Duodenal mucosa (tissue), 2 donors: ENCODE measurements at regions not wholly inside any gene's neighbourhood (a gene's known extent, or its start where the extent isn't known, plus 50 kb on each side); places are given as distances from the start of the nearest gene placed in this dataset.

ENCODE experiments used
- H3K27ac ChIP-seq: one replicate; pipeline ENCODE4 v1.7.0; 2013; ENCODE audit warnings: low read depth, low read length
- H3K27me3 ChIP-seq, 2 donors: one replicate each; pipeline ENCODE4 v1.7.0; 2013; ENCODE audit warnings: low read length in 2 of 2, control low read depth in 1 of 2; ENCODE audit not compliant: insufficient read depth in 2 of 2, control insufficient read depth in 1 of 2
- H3K36me3 ChIP-seq, 2 donors: one replicate each; pipeline ENCODE4 v1.7.0; 2013; ENCODE audit warnings: low read length in 2 of 2, control low read depth in 1 of 2; ENCODE audit not compliant: insufficient read depth in 2 of 2, control insufficient read depth in 1 of 2
- H3K4me1 ChIP-seq, 2 donors: one replicate each; pipeline ENCODE4 v1.7.0; 2013; ENCODE audit warnings: low read length in 2 of 2, control low read depth in 1 of 2; ENCODE audit not compliant: insufficient read depth in 2 of 2, control insufficient read depth in 1 of 2
- H3K4me3 ChIP-seq, 2 donors: one replicate each; pipeline ENCODE4 v1.7.0; 2013; ENCODE audit warnings: low read length in 2 of 2, low read depth in 1 of 2
- H3K9ac ChIP-seq, 2 donors: one replicate each; pipeline ENCODE4 v1.7.0; 2013; ENCODE audit warnings: low read length in 2 of 2, low read depth in 1 of 2
- H3K9me3 ChIP-seq, 2 donors: one replicate each; pipeline ENCODE4 v1.7.0; 2013; ENCODE audit warnings: low read length in 2 of 2, control low read depth in 1 of 2; ENCODE audit not compliant: control insufficient read depth in 1 of 2

- Histone ChIP-seq H3K27me3 (no peaks in the 10 kb centered on the region), H3K27ac (no peak overlapping the region), H3K4me1 (no peaks in the 10 kb centered on the region), H3K36me3 (no peaks in the 10 kb centered on the region), H3K9ac (no peak overlapping the region), H3K9me3 (no peaks in the 10 kb centered on the region), H3K4me3 (no peak overlapping the region)
Measured at GRCh38 chr1:60731321-60731720, 351.0 kb upstream of the NFIA start.

DNA sequence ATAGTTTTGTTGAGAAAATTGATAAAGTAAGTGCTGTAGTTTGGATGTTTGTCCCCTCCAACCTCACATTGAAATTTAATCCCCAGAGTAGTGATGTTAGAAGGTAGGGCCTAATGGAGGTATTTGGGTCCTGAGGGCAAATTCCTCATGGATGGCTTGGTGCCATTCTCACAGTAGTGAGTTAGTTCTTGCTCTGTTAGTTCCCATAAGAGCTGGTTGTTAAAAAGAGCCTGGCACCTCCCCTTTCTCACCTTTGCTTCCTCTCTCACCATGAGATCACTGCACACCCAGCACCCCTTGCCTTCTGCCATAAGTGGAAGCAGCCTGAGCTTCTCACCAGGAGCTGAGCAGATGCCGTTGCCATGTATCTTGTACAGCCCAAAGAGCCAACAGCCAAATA, 354.8 kb upstream of the NFIA start:
- no peaks in the 10 kb centered on the region for H3K9me3 ChIP-seq
- no peak overlapping the region for H3K27ac ChIP-seq
- H3K27me3 ChIP-seq: no peaks in the 10 kb centered on the region
- H3K4me3 ChIP-seq: no peak overlapping the region
- no peaks in the 10 kb centered on the region for H3K36me3 ChIP-seq
- no peak overlapping the region for H3K9ac ChIP-seq
- H3K4me1 ChIP-seq: no peaks in the 10 kb centered on the region

GRCh38 chr1:60716472-60716871, 365.9 kb upstream of the NFIA start:
- no peaks in the 10 kb centered on the region for H3K9me3 ChIP-seq
- H3K27me3 ChIP-seq: no peaks in the 10 kb centered on the region
- H3K4me1 ChIP-seq: no peaks in the 10 kb centered on the region
- H3K9ac ChIP-seq: no peak overlapping the region
- no peak overlapping the region for H3K27ac ChIP-seq
- H3K4me3 ChIP-seq: no peak overlapping the region
- H3K36me3 ChIP-seq: no peaks in the 10 kb centered on the region

DNA sequence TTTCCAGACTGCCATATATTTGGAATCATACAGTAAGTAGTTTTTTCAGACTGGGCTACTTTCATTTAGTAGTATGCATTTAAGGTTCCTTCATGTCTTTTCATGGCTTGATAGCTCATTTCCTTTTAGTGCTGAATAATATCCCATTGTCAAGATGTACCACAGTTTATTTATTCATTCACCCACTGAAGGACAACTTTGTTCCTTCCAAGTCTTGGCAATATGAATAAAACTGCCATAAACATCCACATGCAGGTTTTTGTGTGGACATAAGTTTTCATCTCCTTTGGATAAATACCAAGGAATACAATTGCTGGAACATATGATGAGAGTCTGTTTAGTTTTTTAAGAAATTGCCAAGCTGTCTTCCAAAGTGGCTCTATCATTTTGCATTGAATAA, 366.4 kb upstream of the NFIA start:
- Histone ChIP-seq H3K9ac (no peak overlapping the region), H3K9me3 (no peaks in the 10 kb centered on the region), H3K27ac (no peak overlapping the region), H3K4me3 (no peak overlapping the region), H3K4me1 (no peaks in the 10 kb centered on the region), H3K27me3 (no peaks in the 10 kb centered on the region), H3K36me3 (no peaks in the 10 kb centered on the region)

- Histone ChIP-seq H3K4me1 (no peaks in the 10 kb centered on the region), H3K36me3 (no peaks in the 10 kb centered on the region), H3K9me3 (no peaks in the 10 kb centered on the region), H3K27me3 (no peaks in the 10 kb centered on the region), H3K27ac (no peak overlapping the region), H3K4me3 (no peak overlapping the region), H3K9ac (no peak overlapping the region)
Measured at GRCh38 chr1:60709426-60709825, 372.9 kb upstream of the NFIA start.

DNA sequence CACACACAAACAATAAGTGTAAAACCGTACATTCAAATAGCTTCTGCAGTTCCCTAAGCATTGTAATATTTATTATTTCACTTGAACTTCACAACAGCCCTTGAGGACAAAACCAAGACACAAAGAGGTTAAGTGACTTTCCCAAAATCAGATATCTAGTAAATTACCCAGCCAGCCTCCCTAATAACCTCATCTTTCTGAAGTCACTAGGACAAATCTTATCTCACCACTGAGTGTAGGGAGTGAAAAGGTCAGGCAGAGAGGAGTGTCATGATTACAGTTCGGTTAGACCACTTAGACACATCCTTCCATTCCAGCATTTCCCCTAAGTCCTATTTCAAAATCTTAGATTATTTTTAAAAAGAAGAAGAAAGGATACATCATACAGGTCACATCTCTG, 377.3 kb upstream of the NFIA start:
- Histone ChIP-seq H3K36me3 (no peaks in the 10 kb centered on the region), H3K27me3 (no peaks in the 10 kb centered on the region), H3K27ac (no peak overlapping the region), H3K9me3 (no peaks in the 10 kb centered on the region), H3K4me3 (no peak overlapping the region), H3K4me1 (no peaks in the 10 kb centered on the region), H3K9ac (no peak overlapping the region)

DNA sequence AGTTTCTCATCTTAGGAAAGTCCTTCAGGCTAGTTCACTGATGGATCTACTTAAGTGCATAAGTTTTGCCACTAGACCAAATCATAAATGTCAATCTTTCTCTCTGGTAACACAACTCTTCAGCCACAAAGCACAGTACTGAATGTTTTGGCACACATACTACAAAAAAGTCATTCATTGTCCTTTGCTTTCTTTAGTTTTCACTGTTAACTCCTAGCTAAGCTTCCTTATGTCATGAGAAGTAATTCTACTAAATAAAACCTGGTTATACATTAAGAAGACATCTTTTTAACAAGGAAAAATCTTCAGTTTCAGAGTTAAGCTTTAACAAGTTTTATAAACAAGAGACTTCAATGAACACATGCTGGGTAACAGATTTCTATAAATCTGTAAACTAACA, 379.2 kb upstream of the NFIA start:
- Histone ChIP-seq H3K9me3 (no peaks in the 10 kb centered on the region), H3K4me3 (no peak overlapping the region), H3K27me3 (no peaks in the 10 kb centered on the region), H3K27ac (no peak overlapping the region), H3K4me1 (no peaks in the 10 kb centered on the region), H3K9ac (no peak overlapping the region), H3K36me3 (no peaks in the 10 kb centered on the region)

- no peaks in the 10 kb centered on the region for H3K9me3 ChIP-seq
Measured at GRCh38 chr1:60699325-60699724, 383.0 kb upstream of the NFIA start.

DNA sequence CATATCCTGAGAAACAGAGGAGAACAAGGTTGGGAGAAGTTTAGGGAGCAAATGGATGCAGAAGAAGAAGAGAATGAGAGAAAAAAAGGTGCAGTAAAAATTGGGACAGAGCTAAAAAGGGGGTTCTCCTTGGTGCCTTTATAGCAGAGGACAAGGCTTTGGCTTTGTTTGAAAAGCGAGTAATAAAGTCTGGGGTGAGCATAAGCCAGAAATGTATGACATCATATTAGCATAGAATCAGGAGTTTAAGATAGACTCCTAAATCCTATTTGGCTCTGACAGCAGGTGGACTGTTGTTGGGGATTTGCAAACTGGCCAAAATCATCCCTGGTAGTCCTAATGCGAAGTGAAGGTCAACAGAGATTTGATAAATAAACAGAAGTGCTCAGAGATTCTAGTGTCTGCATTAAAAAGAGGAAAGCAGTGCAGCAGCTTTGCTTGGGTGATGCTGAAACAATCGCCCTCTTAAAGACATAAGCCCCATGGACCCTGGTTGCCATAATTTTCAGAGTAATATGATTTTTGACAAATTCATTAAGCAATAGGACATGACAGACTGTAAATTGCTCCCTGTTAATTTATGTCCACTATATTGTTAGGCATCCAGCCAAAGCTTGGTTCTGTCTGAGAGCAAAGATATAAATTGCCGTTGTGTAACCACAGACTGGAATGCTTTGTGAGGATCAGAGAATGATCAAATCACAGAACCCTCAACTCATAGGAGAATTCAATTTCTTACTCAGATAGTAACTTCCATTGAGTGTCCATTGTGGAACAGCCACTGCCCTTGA, 385.0 kb upstream of the NFIA start:
- Histone ChIP-seq H3K36me3 (no peaks in the 10 kb centered on the region), H3K27me3 (no peaks in the 10 kb centered on the region), H3K4me3 (no peak overlapping the region), H3K9ac (no peak overlapping the region), H3K27ac (no peak overlapping the region), H3K4me1 (no peaks in the 10 kb centered on the region), H3K9me3 (peaks cover 0 to 6% of the 10 kb centered on the region in 2 donors)

More at GRCh38 chr1:60699325-60699724, 383.0 kb upstream of the NFIA start:
- H3K27ac ChIP-seq: no peak overlapping the region
- H3K9ac ChIP-seq: no peak overlapping the region
- no peaks in the 10 kb centered on the region for H3K27me3 ChIP-seq
- no peak overlapping the region for H3K4me3 ChIP-seq
- no peaks in the 10 kb centered on the region for H3K4me1 ChIP-seq
- no peaks in the 10 kb centered on the region for H3K36me3 ChIP-seq

DNA sequence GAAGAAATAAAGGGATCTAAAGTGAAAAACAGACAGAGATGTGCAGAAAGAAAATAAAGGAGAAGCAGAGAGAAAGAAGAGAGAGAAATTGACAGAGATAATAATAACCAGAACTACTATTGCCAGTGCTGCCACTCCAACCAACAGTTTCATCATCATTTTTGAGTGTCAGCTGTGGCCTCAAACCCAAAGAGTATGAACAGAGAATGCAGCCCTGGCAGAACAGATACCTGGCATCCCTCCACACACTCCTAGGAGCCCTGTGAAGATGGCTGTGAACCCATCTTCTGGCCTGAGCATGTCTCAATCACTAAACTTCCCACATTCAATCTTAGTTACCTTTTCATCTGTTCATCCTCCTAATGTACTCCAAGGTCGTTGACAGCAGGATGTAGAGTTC, 385.8 kb upstream of the NFIA start:
- no peaks in the 10 kb centered on the region for H3K36me3 ChIP-seq
- H3K27me3 ChIP-seq: no peaks in the 10 kb centered on the region
- H3K9ac ChIP-seq: no peak overlapping the region

More for the DNA sequence above, 385.8 kb upstream of the NFIA start:
- Histone ChIP-seq H3K9me3 (peaks cover 0 to 6% of the 10 kb centered on the region in 2 donors), H3K27ac (no peak overlapping the region), H3K4me1 (no peaks in the 10 kb centered on the region), H3K4me3 (no peak overlapping the region)
